ENCODE measurements at regions not wholly inside any gene's neighbourhood (a gene's known extent, or its start where the extent isn't known, plus 50 kb on each side); places are given as distances from the start of the nearest gene placed in this dataset.

DNA sequence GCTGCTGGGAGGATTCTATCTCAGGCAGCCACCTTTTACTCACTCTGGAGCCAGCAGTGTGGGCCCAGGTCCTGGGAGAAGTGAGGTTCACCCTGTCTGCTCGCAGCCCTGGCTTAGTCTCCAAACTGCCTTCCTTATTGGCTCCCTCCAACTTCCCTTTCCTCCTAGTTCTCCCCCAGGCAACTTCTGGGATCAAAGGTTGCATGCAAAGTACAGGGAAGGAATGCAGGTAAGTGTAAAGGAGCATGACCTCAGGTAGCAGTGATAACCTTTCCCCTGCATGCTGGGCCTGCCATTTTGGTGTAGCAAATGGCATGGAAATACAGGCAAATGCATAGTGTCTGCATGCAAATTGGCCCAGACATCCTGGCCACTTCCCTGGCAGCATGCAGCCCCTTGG is 53.8 kb upstream of the ARAP3 start:
- H4K5ac ChIP-seq (ENCODE audit: low read length): no peak overlapping the region
- no peak overlapping the region for H3K23ac ChIP-seq (ENCODE audit: low read length)
- H3K9ac ChIP-seq (ENCODE audit: low read length): no peak overlapping the region
- no peak overlapping the region for H3K4ac ChIP-seq (ENCODE audit: low read depth, low read length)
- H3K79me1 ChIP-seq (ENCODE audit: low read length): no peaks in the 10 kb centered on the region
- no peaks in the 10 kb centered on the region for H3K79me2 ChIP-seq (ENCODE audit: control insufficient read depth, insufficient read depth, low read length)
- no peak overlapping the region for H2BK5ac ChIP-seq (ENCODE audit: low read length)
- no peak overlapping the region for H2AK5ac ChIP-seq (ENCODE audit: low read length)
- no peak overlapping the region for H3K27ac ChIP-seq (ENCODE audit: low read depth, low read length)
- WGBS (ENCODE audit: extremely low coverage, insufficient coverage, low lambda C conversion rate): no CpG with 5 or more reads among the region's 1 CpG
- no peaks in the 10 kb centered on the region for H3K27me3 ChIP-seq (ENCODE audit: insufficient read depth, low read length, poor library complexity)
- no peaks in the 10 kb centered on the region for H3K36me3 ChIP-seq (ENCODE audit: control insufficient read depth, insufficient read depth, low read length)
- no peak overlapping the region for H3K4me3 ChIP-seq (ENCODE audit: low read length)
- no peak overlapping the region for H3K18ac ChIP-seq (ENCODE audit: low read length)
- H3K4me1 ChIP-seq (ENCODE audit: control insufficient read depth, low read depth, low read length): no peaks in the 10 kb centered on the region
- no peak overlapping the region for H2BK120ac ChIP-seq (ENCODE audit: low read depth, low read length)
- no peak overlapping the region for H3K4me2 ChIP-seq (ENCODE audit: low read length)
- H4K8ac ChIP-seq (ENCODE audit: low read depth, low read length): no peak overlapping the region
- H3K56ac ChIP-seq (ENCODE audit: low read length): no peak overlapping the region
- no peak overlapping the region for H2BK15ac ChIP-seq (replicated peaks; ENCODE audit: low read depth)
- peak; percentile 64 for DNase-seq

DNA sequence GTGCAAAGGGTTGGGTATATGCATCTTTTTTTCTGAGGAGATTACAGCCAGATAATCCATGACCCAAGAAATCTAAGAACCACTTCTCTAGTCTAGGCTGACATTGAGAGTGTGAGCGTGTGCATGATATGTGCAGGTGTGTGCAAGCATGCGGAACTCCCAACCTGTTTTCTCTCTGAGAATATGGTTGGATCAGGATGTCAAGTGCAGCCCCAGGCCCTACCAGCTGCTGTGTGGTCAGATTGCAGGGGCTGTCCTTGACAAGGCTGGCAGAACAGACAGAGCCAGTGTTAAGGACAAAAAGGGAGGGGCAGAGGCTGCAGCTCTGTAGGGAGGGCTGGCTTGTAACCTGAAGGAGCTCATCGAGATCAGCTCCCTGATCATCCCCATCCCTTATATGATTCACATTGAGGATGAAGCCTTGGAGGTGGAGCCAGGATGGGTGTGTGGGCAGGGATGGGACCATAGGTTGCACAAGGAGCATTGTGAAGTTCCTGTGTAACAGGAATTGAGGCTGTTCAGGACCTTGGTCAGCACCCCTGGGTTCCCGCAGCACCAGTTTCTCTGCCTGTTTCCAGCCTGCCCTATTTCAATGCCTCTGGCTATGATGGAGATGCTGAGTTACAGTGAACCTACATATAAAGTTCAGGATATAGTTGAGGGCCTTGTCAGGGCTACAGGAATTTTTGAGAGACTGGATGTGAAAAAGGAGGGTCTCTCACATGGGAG is 52.6 kb upstream of the ARAP3 start:
- no peak overlapping the region for H3K4ac ChIP-seq (ENCODE audit: low read depth, low read length)
- no peak overlapping the region for H3K27ac ChIP-seq (ENCODE audit: low read depth, low read length)
- no peak overlapping the region for H3K23ac ChIP-seq (ENCODE audit: low read length)
- H2BK15ac ChIP-seq (replicated peaks; ENCODE audit: low read depth): no peak overlapping the region
- WGBS (ENCODE audit: extremely low coverage, insufficient coverage, low lambda C conversion rate): no CpG with 5 or more reads among the region's 4 CpGs
- no peak overlapping the region for H3K18ac ChIP-seq (ENCODE audit: low read length)
- no peak overlapping the region for H4K5ac ChIP-seq (ENCODE audit: low read length)
- H3K27me3 ChIP-seq (ENCODE audit: insufficient read depth, low read length, poor library complexity): no peaks in the 10 kb centered on the region
- no peak overlapping the region for H2BK120ac ChIP-seq (ENCODE audit: low read depth, low read length)
- H4K8ac ChIP-seq (ENCODE audit: low read depth, low read length): no peak overlapping the region
- H3K56ac ChIP-seq (ENCODE audit: low read length): no peak overlapping the region
- no peak overlapping the region for H2AK5ac ChIP-seq (ENCODE audit: low read length)
- DNase-seq: peak; percentile 86
- no peak overlapping the region for H2BK5ac ChIP-seq (ENCODE audit: low read length)
- no peaks in the 10 kb centered on the region for H3K36me3 ChIP-seq (ENCODE audit: control insufficient read depth, insufficient read depth, low read length)
- no peak overlapping the region for H3K4me3 ChIP-seq (ENCODE audit: low read length)
- no peaks in the 10 kb centered on the region for H3K79me2 ChIP-seq (ENCODE audit: control insufficient read depth, insufficient read depth, low read length)
- no peaks in the 10 kb centered on the region for H3K4me1 ChIP-seq (ENCODE audit: control insufficient read depth, low read depth, low read length)
- no peak overlapping the region for H3K9ac ChIP-seq (ENCODE audit: low read length)
- no peak overlapping the region for H3K4me2 ChIP-seq (ENCODE audit: low read length)
- H3K79me1 ChIP-seq (ENCODE audit: low read length): no peaks in the 10 kb centered on the region

DNA sequence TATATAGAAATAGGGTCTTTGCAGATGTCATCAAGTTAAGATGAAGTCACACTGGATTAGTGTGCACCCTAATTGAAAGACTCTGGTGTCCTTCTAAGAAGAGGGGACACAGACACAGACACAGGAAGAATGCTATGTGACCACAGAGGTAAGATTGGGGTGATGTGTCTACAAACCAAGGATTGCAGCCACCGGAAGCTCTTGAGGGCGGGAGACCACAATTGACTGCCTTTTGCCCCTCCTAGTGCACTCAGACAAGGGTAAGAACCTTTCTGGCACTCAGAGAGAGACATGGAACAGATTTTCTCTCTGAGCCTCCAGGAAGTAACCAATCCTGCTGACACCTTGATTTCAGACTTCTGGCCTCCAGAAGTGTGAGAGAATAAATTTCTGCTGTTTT is 51.2 kb upstream of the ARAP3 start:
- H3K79me2 ChIP-seq (ENCODE audit: control insufficient read depth, insufficient read depth, low read length): no peaks in the 10 kb centered on the region
- DNase-seq: no peak
- H3K18ac ChIP-seq (ENCODE audit: low read length): no peak overlapping the region
- H2AK5ac ChIP-seq (ENCODE audit: low read length): no peak overlapping the region
- H3K36me3 ChIP-seq (ENCODE audit: control insufficient read depth, insufficient read depth, low read length): no peaks in the 10 kb centered on the region
- no peak overlapping the region for H3K27ac ChIP-seq (ENCODE audit: low read depth, low read length)
- H3K56ac ChIP-seq (ENCODE audit: low read length): no peak overlapping the region
- H3K23ac ChIP-seq (ENCODE audit: low read length): no peak overlapping the region
- no peak overlapping the region for H3K4me2 ChIP-seq (ENCODE audit: low read length)
- H2BK120ac ChIP-seq (ENCODE audit: low read depth, low read length): no peak overlapping the region
- peaks cover 2% of the 10 kb centered on the region for H3K4me1 ChIP-seq (ENCODE audit: control insufficient read depth, low read depth, low read length)
- no peak overlapping the region for H2BK15ac ChIP-seq (replicated peaks; ENCODE audit: low read depth)
- H3K4ac ChIP-seq (ENCODE audit: low read depth, low read length): no peak overlapping the region
- H4K5ac ChIP-seq (ENCODE audit: low read length): no peak overlapping the region
- H3K79me1 ChIP-seq (ENCODE audit: low read length): no peaks in the 10 kb centered on the region
- WGBS (ENCODE audit: extremely low coverage, insufficient coverage, low lambda C conversion rate): no CpG with 5 or more reads among the region's 2 CpGs
- H2BK5ac ChIP-seq (ENCODE audit: low read length): no peak overlapping the region
- no peaks in the 10 kb centered on the region for H3K27me3 ChIP-seq (ENCODE audit: insufficient read depth, low read length, poor library complexity)
- H3K9ac ChIP-seq (ENCODE audit: low read length): no peak overlapping the region
- H3K4me3 ChIP-seq (ENCODE audit: low read length): no peak overlapping the region
- no peak overlapping the region for H4K8ac ChIP-seq (ENCODE audit: low read depth, low read length)

DNA sequence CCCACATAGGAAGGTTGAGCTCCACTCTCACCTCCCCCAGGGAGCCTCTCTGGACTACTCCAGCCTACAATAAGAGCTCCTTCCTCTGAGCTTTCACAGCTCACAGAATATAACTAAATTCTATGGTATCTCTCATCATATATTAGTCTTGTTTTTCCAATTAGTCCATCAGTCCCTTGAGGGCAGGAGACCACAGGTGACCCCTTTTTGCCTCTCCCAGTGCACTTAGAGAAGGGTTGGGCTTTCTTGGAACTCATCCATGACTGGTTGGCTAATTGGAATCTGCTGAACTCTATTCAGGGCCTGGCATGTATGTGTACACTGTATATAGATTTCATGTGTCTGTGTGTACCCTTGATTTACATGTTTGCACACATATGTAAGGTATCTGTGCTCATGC is 50.4 kb upstream of the ARAP3 start:
- Histone ChIP-seq H4K8ac (ENCODE audit: low read depth, low read length) (no peak overlapping the region), H3K36me3 (ENCODE audit: control insufficient read depth, insufficient read depth, low read length) (no peaks in the 10 kb centered on the region)

More for the DNA sequence above, 50.4 kb upstream of the ARAP3 start:
- Histone ChIP-seq H3K23ac (ENCODE audit: low read length) (no peak overlapping the region), H3K4ac (ENCODE audit: low read depth, low read length) (no peak overlapping the region), H3K79me2 (ENCODE audit: control insufficient read depth, insufficient read depth, low read length) (no peaks in the 10 kb centered on the region), H3K79me1 (ENCODE audit: low read length) (no peaks in the 10 kb centered on the region), H3K27me3 (ENCODE audit: insufficient read depth, low read length, poor library complexity) (no peaks in the 10 kb centered on the region), H3K27ac (ENCODE audit: low read depth, low read length) (no peak overlapping the region), H4K5ac (ENCODE audit: low read length) (no peak overlapping the region), H2BK120ac (ENCODE audit: low read depth, low read length) (no peak overlapping the region), H2BK5ac (ENCODE audit: low read length) (no peak overlapping the region), H3K4me2 (ENCODE audit: low read length) (no peak overlapping the region), H3K4me3 (ENCODE audit: low read length) (no peak overlapping the region), H2BK15ac (replicated peaks; ENCODE audit: low read depth) (no peak overlapping the region), H3K4me1 (ENCODE audit: control insufficient read depth, low read depth, low read length) (peaks cover 2% of the 10 kb centered on the region), H3K56ac (ENCODE audit: low read length) (no peak overlapping the region), H3K18ac (ENCODE audit: low read length) (no peak overlapping the region), H3K9ac (ENCODE audit: low read length) (no peak overlapping the region), H2AK5ac (ENCODE audit: low read length) (no peak overlapping the region)
- no peak for DNase-seq

Data from mesendoderm (in vitro differentiated cells).